GM18873 (cell line): ENCODE measurements at regions not wholly inside any gene's neighbourhood (a gene's known extent, or its start where the extent isn't known, plus 50 kb on each side); places are given as distances from the start of the nearest gene placed in this dataset.

Source experiments
- ATAC-seq: cut with Tn5 transposase; IDR thresholded peaks from one replicate; pipeline ENCODE4 v1.9.1; 2021; ENCODE audit warnings: mild to moderate bottlenecking, moderate library complexity, moderate number of reproducible peaks; ENCODE audit not compliant: unreplicated experiment, low FRiP score

DNA sequence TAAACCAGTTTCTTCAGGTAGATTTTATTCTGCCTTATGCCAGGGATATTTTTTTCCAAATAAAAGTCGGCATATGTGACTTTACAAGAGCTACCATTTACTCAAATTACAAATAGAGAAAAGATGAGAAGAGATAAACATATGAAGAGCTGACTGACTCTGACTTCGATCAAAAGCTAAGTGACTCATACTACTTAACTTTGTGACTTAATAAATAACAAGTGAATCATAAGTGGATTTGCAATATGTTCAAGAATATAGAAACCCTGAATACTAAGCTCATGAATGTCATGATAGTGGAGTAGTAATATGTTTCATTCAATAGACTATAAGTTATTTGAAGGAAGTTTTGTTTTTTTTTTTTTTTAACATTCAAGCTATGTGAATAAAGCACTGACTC is 130.5 kb upstream of the ANO3 start:
- no peak for ATAC-seq

DNA sequence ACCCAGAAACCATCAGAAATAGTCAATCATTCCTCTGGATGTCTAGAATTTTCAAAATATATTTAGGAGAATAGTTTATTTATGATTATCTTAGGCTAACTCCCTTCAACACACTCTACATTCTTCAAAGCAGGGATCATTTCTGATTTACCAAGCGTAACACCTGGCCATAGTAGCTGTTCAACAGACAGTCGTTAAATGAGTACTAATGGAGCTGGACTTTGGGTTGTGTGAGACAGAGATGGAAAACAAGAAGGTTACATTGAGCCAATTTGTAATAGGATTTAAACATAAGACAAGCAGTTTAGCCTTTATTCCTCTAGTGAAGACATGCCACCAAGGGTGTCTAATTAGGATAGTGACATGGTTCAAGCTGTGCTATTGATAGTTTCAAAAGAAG is 129.2 kb upstream of the ANO3 start:
- no peak for ATAC-seq

DNA sequence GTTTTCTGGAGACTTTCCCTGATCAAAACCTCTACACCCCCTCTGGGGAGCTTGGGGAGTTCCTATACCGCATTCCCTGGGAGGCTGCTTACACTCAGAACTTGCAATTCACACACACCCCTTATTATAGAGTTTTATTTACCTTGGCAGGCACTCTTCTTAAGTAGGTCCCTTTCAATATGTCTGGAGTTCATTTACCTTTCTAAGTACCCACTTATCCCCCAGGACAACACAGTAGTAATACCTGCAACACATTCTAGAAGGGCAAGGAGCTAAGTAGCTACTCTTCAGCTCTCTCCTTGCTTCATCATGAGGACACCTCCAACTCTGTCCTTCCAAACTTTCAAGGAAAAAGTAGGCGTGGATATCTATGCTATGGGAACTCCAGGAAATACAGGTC is 127.8 kb upstream of the ANO3 start:
- no peak for ATAC-seq

DNA sequence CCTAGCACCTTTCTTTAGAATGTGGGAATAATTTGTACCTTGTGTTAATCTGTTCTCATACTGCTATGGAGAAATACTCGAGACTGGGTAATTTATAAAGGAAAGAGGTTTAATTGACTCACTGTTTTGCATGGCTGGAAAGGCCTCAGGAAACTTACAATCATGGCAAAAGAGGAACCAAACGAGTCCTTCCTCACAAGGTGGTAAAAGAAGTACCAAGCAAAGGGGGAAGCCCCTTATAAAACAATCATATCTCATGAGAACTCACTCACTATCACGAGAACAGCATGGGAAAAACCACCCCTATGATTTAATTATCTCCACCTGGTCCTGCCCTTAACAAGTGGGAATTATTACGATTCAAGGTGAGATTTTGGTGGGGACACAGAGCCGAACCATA is 127.1 kb upstream of the ANO3 start:
- ATAC-seq: no peak

DNA sequence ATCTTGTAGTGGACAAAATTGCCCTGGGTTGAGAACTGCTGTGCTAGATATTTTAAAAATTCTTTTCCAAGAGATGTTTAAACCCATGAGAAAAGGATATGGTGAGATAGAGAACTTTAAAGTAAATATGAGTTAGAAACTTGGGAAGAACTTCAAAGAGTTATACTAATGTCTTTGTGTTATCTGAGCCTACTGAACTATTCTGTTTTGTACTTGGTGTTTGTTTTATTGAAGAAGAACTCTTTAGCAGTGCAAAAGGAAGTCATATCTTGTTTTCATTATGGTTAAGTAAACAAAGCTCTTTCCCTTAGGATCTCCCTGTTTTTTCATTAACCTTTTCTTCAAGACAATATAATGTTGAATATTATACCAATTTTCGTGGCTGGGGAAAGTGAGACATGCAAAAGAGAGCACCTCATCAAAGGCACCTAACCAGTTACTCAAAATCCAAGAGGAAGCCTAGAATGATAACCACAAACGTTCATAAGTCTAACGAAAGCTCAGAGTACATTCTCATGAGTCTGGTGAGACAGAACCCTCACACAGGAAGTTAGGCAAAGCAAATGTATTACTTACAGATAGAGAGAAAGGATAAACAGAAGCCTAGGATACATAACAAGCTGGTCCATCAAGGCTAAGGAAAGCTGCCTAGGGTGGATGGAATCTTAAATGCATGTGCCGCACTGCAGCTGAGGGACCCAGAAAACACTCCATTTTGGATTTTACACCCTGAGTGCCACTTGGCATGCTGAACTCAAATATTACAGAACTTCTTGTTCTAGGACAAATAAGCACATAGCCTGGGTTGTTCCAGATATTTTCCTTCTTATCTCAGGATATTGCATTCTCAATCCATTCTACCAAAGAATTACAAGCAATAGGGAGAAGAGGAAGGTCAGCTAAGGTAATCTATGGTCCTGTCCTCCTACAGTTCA is 112.5 kb upstream of the ANO3 start:
- no peak for ATAC-seq

DNA sequence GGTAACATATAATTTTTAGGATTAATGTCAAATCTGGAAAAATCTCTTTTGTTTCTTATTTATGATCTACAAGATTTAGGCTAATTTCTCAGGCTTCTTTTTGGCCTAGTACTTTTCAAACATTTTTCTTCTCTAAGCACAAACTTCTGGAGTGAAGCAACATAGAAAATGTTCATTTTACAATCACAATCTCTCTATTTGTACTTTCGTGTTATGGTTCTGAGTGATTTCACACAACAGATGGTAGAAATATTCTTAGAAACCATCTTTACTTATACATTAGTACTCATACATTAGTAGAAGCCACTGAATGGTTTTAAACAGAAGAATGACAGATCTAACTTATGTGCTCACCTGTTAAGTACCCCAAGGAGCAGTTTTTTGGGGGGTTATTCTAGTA is 106.3 kb upstream of the ANO3 start:
- no peak for ATAC-seq

DNA sequence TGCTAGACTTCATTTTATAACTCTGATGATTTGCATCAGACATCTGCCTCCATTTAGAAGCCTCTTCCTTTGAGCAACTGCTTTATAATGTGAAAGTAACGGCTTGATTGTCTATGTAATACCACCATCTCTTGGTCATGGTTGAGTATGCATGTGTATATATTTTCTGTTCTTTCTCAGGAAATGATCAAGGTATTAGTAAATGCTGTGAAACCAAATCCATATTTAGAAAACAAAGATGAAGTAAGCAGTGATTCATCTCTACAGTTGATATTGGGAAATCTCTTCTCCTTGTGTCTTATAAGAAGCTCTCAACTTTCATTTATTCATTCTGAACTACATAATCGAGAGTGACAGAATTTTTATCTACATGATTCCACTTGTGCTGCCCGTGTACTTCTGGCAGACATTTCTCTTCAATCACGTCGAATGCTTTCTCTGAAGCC is 104.6 kb upstream of the ANO3 start:
- peak; percentile 86 for ATAC-seq

DNA sequence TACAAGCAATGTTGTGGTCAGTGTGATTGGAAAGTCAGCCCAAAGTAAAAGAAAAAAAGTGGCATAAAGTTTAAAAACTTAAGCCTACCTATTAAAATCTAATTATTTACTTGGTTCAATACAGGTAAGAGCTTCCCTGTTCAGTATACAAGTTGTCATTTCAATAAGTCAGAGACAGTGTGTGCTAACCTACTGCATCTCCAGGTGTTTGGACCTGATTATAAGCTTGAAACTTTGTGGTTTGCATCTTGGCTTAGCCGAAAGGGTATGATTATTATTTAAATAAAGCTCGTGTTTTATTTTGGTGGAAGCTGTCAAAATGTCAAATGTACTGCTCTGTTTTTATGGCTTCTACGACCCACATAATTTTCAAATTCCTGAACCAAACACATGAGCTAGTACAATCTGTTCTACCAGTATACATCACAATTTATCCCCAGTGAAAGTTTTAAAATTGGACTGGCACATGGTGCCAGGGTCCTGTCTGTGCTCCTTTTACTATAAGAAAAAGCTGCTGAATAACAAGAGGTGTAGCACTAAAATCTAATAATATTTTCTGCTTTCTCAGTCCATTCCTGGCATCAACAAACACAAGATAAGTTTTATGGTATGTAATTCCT is 103.9 kb upstream of the ANO3 start:
- no peak for ATAC-seq

DNA sequence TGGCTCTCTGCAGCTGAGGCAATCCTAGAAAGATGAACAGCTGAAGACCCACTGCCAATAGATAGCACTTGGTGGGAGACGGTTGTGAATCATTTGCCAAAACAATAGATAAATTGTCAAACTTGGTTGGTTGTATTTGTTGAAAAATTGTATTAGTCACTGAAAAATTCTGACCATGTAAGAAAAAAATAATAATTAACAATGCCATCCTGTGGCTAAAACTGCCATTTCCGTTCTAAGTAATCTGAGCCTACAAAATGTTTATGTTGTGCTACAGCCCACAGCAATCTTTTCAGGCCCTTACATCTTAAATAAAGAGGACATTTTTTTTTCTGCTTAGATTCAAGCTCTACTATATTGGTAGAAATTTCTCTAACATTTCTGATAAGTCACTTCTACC is 103.2 kb upstream of the ANO3 start:
- ATAC-seq: no peak

DNA sequence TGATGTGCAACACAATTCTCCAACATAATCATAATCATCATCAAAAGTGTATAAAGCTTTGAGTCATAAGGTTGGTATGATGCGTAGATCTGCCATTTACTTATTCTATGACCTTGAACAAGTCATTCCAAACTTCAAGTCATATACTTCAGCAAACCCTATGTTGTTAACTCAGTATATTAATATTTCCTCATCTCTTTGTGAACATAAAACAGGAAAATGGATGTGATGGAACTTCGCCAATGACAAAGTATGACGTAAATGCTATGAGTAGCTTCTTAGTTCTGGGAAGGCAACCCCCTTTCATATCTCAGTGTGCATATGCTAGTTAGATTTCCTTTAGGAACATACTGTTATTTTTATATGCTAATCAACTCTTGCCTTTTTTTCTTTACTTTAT is 102.7 kb upstream of the ANO3 start:
- no peak for ATAC-seq

DNA sequence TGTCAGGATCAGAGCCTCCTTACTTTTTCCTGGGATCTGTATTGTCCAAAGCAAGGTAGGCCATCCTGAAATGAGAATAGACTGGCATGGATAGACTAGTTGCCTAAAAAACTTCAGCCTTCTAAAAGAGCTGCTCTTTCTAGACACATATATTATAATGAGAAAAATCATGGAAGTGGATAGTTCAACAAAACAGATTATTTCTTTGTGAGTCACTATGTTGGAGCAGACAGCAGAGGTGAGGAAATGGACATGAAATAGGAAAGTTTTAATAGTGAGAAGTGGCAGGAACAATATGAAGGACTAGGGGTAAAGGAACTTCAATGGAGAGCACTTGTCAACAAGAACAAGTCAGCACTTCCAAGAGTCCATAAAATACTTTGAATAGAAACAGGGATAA is 101.9 kb upstream of the ANO3 start:
- ATAC-seq: no peak

DNA sequence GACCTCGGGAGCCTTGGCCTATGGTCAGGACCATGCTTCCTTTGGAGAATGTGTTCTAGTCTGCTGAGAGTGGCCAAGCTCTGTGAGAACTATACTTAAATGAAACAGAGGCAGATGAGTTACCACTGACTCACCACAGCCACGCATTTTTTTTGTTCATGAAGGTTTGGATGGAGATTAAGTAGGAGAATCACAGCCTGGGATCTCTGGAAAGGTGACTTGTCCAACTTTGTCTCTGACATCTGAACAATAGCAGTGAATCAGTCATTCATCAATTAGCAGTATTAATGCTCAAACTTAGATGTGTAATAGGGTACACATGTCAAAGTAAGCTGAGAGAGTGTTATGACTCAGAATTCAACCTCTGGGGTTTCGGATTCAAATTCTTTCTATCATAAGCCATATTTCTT is 100.7 kb upstream of the ANO3 start:
- ATAC-seq: no peak

DNA sequence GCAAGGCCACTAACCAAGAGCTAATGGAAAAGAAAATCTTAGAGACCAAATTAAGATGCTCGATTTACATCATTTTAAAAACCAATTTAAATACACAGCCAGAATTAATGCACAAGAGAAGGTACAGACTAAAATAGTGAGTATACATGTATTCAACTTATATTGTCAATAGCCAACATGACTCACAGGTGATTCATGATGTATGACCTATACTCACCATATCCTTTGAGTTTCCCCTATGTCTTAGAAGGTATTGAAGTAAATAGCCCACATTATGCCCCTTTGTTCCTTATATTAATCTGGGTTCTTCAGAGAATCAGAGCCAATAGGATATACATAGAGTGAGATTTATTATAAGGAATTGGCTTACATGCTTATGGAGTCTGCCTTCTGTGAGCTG is 97.5 kb upstream of the ANO3 start:
- no peak for ATAC-seq

DNA sequence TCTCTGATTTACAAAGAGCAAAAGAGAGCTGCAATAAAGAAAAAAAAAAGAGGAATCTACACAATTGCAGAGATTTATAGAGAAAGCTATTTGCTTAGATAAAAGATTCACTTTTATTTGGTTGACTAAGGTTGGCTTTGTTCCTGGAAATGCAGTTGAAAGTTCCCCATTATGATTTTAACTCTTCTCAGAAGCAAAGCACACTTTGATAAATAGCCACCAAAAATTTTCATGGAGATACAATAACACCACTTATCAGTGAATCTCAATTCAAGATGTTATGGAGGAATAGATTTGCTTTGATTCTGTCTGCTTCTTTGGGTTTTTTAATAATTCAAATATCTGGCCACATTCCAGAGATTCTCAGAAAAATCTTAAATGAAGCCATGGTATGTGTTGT is 88.5 kb upstream of the ANO3 start:
- no peak for ATAC-seq

DNA sequence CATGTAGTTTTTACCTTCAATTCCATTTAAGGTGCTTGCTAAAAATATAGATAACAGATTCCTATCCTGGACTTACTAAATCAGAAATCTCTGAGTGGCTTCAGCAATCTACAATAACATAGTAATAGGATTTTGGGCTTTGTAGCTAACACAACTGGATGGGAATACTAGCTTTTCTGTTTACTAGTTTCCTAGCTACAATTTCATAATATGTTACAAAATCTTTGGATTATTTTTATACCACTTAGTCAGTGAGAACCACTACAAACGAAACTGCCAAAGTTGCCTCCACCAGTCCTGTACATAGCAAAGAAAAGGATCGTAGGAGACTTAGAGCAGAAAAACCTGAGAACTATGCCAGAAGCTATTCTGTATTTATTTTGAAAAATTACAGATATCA is 87.7 kb upstream of the ANO3 start:
- no peak for ATAC-seq

DNA sequence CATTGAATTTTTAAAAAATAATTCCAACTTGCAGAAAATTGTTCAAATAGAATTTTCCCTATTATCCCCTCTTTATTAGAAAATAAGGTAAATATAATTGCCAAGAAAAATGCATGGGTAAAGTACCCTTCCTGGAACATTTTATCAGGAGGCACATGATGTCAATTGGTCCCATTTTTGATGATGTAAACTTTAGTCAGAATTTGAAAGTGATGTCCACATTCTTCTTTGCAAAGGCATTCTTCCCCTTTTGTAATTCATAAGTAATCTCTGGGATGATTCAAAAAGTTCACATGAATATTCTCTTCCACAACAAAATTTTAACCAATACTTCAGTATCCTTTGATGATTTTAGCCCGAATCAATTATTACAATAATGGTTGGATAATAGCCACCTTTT is 86.9 kb upstream of the ANO3 start:
- no peak for ATAC-seq

DNA sequence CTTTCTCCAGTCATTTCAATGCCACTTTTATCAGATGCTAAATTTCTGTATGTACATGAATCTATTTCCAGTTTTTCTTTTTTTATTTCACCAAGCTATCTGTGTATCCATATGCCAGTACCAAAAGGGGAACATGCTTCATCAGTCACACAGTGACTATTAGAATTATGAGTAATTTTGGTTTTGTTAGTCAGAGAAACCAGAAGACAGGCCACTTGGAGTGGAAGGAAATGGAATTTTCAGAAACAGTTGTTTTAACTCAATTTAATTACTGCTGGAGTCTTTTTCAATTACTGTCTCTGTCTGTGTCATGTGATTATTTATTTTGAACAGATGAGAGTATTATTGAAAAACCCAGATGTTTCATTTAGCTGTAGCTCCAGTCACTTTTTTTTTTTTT is 84.6 kb upstream of the ANO3 start:
- ATAC-seq: no peak

DNA sequence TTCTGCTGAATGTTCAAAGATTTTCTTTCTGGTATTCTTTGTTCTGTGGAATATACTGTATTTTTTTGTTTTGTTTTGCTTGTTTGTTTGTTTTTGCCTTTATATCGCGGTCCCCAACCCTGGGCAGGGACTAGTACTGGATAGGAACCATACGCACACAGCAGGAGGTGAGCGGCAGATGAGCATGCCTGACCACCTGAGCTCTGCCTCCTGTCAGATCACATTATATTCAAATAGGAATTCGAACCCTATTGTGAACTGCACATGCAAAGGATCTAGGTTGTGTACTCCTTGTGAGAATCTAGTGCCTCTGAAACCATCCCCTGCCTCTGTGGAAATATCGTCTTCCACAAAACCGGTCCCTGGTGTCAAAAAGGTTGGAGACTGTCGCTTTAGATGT is 83.3 kb upstream of the ANO3 start:
- no peak for ATAC-seq

DNA sequence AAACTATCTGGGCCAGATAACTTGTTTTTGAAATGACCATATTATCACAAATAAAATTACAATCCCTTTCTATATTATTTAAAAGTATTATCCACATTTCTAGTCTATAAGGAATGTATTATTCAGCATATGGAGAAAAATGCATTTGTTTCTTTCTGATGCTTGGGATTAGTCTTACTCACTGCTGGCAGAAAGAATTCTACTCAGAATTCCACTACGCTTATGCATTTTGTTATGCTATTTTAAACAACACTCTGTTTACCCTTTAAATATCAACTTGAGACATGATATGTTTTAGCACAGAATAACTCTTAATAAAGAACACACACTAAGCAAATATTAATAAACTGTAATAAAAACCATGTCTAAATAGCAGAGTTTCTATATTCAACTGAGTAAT is 77.6 kb upstream of the ANO3 start:
- ATAC-seq: no peak

DNA sequence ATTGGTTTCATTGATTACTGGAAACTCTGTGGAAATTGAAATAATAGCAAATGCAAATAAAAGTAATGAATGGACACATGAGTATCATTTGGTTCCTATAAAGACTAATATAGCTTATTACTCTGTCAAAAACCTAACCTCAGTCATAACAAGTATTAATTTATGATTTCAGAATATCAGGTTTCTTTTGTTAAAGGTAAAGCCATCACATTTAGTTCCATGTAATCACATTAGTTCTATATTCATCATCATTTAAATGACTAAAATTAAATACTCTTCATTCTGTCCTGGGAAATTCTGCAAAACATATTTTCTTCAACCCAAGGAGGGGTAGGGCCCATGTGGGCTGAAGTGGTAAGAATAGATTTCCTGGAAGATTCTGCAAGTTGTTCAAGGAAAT is 68.2 kb upstream of the ANO3 start:
- no peak for ATAC-seq

DNA sequence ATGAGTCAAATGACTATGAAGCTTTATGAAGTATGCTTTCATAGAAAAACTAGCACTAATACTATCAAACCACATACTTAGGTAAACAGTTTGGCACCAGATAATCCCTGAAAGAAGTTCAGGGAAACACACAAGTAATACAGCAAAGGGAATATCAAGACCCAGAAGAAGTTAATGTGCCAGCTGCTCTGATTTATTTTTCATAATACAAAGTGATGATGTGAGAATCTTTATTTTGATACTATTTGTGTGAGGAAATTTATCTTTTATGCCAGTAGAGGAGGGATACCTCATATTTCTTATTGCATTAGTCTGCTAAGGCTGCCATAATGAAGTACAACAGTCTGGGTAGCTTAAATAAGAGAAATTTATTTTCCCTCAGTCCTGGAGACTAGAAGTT is 67.7 kb upstream of the ANO3 start:
- ATAC-seq: no peak

DNA sequence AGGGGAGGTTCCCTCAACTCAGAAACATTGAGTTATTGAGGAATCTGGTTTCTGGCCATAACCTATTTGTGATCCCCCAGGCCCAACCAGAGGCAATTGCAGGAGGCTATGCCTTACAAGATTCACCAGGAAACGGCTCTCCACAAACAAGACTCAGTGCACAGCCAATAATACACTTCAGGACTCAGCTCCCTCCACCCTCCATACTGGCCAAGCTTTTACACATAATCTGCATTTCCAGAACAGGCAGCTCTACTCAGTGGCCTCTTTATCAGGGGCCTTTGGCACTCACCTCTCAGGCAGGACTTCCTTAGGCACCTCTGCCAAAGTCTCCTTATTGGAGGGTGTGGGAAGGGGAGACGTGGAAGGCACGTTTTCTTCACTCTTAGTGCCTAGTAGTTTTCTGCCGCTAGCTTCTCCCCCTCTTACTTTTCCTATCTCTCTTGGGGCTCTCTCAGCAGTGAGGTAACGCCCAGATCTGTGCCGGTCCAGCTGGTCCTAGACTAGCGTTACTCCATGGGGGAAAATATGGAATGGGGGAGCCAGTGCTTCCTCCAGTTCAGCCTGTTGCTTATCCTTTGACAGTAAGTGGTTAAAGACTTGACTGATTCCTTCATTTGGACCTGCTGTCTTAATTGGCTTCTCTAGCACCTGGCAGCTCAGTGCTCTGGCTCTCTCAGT is 62.8 kb upstream of the ANO3 start:
- no peak for ATAC-seq
